Left ventricle myocardium inferior (tissue), 1 donor: ENCODE measurements at regions not wholly inside any gene's neighbourhood (a gene's known extent, or its start where the extent isn't known, plus 50 kb on each side); places are given as distances from the start of the nearest gene placed in this dataset.

ENCODE experiments used
- DNase-seq: peaks from one replicate; pipeline ENCODE4 v3.0.0-alpha.2; 2020
- H3K27ac ChIP-seq: fragments of 200-600 bp; replicated peaks from 2 replicates; pipeline ENCODE4 v1.8.0; 2021
- H3K27me3 ChIP-seq: fragments of 200-600 bp; 2 replicates; pipeline ENCODE4 v1.8.0; 2021; ENCODE audit warnings: low read depth
- H3K36me3 ChIP-seq: fragments of 200-600 bp; 2 replicates; pipeline ENCODE4 v1.8.0; 2021
- H3K4me1 ChIP-seq: fragments of 200-600 bp; 2 replicates; pipeline ENCODE4 v1.8.0; 2021
- H3K4me3 ChIP-seq: fragments of 200-600 bp; 2 replicates; pipeline ENCODE4 v1.8.0; 2021; ENCODE audit warnings: mild to moderate bottlenecking, moderate library complexity
- H3K9me3 ChIP-seq: fragments of 200-600 bp; replicated peaks from 2 replicates; pipeline ENCODE4 v1.8.0; 2021
- intact Hi-C: fragments of 100-400 bp; cut with micrococcal nuclease; formaldehyde crosslinking; loops from one replicate; pipeline ENCODE4 v1.11.0; 2022
- TF ChIP-seq, protein P1 (sequence below): fragments of 200-600 bp; IDR thresholded peaks from 2 replicates; pipeline ENCODE4 v1.8.0; 2021; ENCODE audit warnings: antibody characterized with exemption, mild to moderate bottlenecking, borderline replicate concordance
- donor health status: DM: no; HTN: yes; CAD: no; lungs with severe emphysema.

DNA sequence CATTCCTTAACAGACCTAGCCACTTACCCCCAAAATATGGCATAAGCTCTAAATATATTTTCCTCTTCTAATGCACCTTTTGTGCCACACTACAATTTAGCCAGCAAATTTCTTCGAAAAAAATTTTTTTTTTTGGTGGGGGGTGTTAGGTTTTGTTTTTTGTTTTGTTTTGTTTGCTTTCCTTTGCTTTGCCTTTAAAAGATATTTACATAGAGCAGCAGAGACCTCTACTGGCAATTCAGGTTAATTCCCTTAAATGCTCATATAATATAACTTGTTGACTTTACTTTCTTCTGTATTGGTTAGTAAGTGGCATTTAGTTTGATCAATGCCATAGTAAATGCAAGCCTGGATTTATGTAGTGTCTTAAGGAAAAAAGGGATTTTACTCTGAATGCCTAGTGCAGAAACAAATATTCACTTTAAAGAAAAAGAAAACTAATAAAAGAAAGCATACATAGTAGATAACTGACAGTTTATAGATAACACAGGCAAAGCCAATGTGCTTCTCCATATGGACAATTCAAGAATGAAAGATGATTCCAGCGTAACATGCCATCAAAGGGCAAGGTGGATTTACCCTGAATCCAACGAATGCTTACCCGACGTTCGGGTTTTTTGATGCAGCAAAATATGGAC, 1250.6 kb downstream of the GATA3 start:
- no peaks in the 10 kb centered on the region for H3K4me1 ChIP-seq
- TF ChIP-seq, protein P1, sequence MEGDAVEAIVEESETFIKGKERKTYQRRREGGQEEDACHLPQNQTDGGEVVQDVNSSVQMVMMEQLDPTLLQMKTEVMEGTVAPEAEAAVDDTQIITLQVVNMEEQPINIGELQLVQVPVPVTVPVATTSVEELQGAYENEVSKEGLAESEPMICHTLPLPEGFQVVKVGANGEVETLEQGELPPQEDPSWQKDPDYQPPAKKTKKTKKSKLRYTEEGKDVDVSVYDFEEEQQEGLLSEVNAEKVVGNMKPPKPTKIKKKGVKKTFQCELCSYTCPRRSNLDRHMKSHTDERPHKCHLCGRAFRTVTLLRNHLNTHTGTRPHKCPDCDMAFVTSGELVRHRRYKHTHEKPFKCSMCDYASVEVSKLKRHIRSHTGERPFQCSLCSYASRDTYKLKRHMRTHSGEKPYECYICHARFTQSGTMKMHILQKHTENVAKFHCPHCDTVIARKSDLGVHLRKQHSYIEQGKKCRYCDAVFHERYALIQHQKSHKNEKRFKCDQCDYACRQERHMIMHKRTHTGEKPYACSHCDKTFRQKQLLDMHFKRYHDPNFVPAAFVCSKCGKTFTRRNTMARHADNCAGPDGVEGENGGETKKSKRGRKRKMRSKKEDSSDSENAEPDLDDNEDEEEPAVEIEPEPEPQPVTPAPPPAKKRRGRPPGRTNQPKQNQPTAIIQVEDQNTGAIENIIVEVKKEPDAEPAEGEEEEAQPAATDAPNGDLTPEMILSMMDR: peak; percentile 43
- no peak overlapping the region for H3K4me3 ChIP-seq
- H3K27me3 ChIP-seq: peaks cover 13% of the 10 kb centered on the region
- H3K27ac ChIP-seq: no peak overlapping the region
- intact Hi-C loops: loop anchor here (10.0 kb wide), 1 partner anchor 1430 kb away; no protein-coding TSS in a partner anchor
- no peaks in the 10 kb centered on the region for H3K36me3 ChIP-seq
- H3K9me3 ChIP-seq: no peaks in the 10 kb centered on the region
- no peak for DNase-seq

DNA sequence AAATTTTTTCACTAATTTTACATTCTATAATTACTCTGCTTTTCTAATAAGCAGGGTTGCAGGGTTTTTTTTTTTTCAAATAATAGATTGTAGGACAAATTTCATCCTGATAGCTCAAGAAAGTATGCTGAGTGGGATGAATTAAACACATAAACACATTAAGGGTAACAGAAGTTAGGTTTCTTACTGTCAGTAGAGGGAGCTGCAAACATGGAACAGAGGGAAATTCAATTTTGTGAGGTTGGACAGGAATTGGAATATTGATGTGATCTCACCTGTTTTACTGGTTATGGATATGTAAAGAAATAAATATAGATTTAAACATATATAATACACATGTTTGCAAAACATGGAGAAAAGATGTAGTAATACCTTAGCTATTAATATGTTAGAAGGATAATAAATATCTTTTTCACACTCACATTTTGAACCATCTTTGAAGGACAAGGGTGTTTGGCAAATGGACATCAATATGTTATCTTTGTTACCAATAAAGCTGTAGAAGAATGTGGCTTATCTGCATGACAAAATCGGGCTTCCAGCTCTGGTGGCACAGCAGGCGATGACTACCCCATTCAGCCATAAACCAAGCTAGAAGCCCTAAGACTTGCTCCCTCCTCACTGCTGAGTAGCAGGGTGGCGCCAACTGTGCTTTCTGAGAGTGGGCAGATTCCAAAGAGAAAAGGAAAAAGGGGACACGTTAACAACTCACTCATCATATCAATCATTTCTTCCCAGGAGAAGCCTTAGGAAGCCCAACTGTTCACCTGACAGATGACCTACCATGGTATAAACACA, 1257.4 kb downstream of the GATA3 start:
- intact Hi-C loops: no loop called here
- no peak overlapping the region for H3K27ac ChIP-seq
- H3K27me3 ChIP-seq: peaks cover 24% of the 10 kb centered on the region
- TF ChIP-seq, protein P1: peak; percentile 7
- no peaks in the 10 kb centered on the region for H3K9me3 ChIP-seq
- H3K36me3 ChIP-seq: no peaks in the 10 kb centered on the region
- DNase-seq: no peak
- no peaks in the 10 kb centered on the region for H3K4me1 ChIP-seq
- H3K4me3 ChIP-seq: no peak overlapping the region

DNA sequence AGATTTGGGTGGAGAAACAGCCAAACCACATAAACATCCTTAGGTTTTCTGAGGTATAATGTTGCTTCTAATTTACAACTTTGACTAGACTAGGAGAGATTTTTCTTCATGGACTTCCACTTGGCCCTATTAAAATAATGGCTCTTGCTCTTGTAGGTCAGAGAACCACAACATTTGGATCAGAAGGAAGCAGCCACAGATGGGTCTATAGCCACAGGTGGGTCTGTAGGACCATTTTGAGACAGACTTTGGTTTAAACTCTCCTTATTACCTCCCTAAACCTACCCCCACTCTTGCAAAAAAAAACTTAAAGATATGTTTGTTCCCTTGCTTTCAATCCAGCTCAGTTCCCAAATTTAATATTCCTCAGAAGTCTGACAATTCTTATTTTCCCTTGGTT, 1260.8 kb downstream of the GATA3 start:
- TF ChIP-seq, protein P1: no peak
- H3K27me3 ChIP-seq: peaks cover 24% of the 10 kb centered on the region
- intact Hi-C loops: no loop called here
- H3K9me3 ChIP-seq: no peaks in the 10 kb centered on the region
- no peak for DNase-seq
- H3K4me1 ChIP-seq: no peaks in the 10 kb centered on the region
- no peaks in the 10 kb centered on the region for H3K36me3 ChIP-seq
- no peak overlapping the region for H3K4me3 ChIP-seq
- no peak overlapping the region for H3K27ac ChIP-seq

DNA sequence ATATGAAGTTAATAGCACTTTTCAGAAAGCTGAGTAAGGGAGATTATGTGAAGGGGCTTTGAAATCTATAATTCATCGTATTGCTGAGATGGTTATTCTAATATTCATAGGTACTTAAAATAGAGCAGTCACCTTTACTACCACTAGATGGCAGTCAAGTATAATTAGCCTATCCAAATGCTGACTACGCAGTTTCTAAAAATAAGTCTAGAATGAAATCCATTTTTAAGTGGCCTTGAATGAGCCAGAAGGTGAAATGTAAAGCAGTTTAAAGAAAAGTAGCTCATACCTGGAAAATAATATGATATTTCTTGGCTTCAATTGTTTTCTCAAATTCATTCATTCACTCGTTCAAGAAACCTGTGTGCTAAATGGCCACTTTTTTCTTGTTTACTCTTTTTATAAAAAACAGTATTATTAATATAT, 1277.1 kb downstream of the GATA3 start:
- H3K9me3 ChIP-seq: no peaks in the 10 kb centered on the region
- TF ChIP-seq, protein P1: peak; percentile 88
- DNase-seq: no peak
- peaks cover 23% of the 10 kb centered on the region for H3K27me3 ChIP-seq
- H3K36me3 ChIP-seq: no peaks in the 10 kb centered on the region
- peaks cover 4% of the 10 kb centered on the region for H3K4me1 ChIP-seq
- no peak overlapping the region for H3K27ac ChIP-seq
- no peak overlapping the region for H3K4me3 ChIP-seq
- intact Hi-C loops: no loop called here

DNA sequence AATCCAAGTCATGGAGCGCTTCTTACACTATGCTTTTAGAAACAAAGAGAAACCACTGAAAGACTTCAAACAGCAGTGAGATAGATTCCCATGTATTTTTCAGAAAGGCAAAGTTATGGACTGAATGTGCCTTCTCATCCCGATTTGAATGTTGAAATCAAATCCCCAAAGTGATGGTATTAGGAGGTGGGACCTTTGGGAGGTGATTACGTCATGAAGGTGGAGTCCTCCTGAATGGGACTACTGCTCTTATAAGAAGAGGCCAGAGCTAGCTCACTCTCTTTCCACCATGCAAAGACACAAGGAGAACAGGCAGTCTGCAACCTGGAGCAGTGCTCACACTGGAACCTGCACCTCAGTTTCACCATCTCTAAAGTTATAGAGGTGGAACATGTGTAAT, 1279.8 kb downstream of the GATA3 start:
- H3K9me3 ChIP-seq: no peaks in the 10 kb centered on the region
- intact Hi-C loops: no loop called here

More for the DNA sequence above, 1279.8 kb downstream of the GATA3 start:
- DNase-seq: no peak
- TF ChIP-seq, protein P1: no peak
- peaks cover 4% of the 10 kb centered on the region for H3K4me1 ChIP-seq
- no peaks in the 10 kb centered on the region for H3K36me3 ChIP-seq
- no peak overlapping the region for H3K27ac ChIP-seq
- peaks cover 10% of the 10 kb centered on the region for H3K27me3 ChIP-seq
- no peak overlapping the region for H3K4me3 ChIP-seq
